ENCODE measurements at regions not wholly inside any gene's neighbourhood (a gene's known extent, or its start where the extent isn't known, plus 50 kb on each side); places are given as distances from the start of the nearest gene placed in this dataset.
A peak's percentile ranks its signal among the peaks of the same experiment; 100 is the strongest.

DNA sequence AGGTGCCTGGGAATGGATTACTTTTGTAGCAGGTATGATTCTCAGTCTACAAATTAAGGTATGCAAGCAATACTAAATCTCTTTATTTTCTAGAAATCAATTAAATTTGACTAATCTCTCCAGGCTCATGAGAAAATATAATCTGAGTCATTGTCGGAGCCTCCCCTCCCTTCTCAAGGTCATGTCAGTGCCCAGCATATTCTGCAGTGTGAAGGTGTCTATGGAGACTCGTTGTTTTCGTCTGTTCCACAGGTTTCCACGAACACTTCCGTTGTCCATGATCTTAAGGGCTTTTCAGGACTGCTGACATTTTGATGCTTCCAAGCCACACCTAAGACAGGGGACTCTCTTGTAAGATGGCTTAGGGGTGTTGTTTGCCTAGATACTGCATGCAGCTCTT is 56.6 kb upstream of the SCOC start:
- DNase-seq, result no peak

DNA sequence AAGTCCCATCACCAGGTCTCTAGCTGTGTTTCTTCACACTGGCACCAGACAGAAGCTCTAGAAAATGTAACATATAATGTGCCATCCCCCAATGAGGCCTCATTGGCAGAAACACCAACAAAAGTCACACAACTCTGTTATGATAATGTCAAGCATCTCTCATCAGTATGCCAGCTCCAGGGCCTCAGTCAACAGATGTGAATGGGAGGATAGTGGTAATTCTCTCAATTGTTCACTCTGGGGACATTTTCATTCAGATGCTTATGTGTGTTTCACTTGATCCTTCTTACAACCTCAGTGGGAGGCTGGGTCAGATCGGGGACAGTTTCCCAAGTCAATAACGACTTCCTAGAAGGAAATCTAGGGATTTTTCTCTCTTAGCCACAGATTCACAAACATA is 57.5 kb upstream of the SCOC start:
- no peak for DNase-seq

DNA sequence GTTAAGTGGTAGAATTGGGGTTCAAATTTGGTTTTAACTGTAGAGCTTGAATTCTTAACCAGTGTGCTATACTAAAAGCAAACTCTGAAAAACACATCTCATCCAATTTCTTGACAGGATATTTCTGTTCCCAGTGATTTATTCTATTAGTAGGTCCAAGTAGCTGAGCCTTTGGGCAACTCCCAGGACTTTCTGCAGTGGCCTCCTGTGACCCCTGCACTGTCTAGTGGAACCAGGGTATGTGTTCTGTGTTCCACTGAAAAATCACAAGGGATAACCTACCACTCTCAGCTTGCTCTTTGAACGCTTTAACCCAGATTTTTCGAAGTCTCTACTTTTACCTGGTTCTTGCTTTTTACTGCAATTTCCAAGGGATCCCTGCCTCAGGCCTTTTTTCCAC is 58.0 kb upstream of the SCOC start:
- no peak for DNase-seq

DNA sequence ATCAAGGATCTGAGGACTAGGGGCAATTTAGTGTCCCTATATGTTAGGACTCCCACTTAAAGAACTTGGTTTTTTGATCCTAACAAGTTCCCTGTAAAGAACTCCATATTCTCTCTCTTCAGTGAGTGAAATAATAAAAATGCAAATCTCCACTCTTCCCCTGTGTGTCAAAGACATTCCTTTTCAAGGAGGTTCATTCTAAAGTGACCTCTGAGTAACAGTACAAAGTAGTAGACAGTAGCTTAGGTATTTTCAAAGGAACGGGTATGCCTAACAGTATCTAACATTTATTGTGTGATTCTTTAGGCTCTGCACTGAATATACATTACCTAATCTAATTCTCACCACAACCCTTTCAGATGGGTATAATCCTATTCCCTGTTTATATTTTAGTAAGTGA is 58.4 kb upstream of the SCOC start:
- no peak for DNase-seq

DNA sequence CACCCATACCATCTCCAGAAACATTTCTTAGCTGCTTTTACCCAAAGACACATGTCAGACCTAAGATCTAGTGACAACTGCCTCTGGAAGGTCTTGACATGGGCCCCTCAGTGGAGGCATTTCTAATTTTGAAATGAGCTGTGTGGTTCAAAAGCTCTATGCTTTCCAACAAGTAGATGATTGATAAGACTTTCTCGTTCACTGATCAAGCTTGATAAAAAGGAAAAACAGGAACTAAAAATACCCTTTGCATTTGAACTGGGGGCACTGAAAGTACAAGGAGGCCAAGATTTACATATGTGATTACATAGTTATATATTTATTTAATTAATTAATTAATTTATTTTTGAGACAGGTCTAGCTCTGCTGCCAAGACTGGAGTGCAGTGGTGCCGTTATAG is 61.3 kb upstream of the SCOC start:
- no peak for DNase-seq

DNA sequence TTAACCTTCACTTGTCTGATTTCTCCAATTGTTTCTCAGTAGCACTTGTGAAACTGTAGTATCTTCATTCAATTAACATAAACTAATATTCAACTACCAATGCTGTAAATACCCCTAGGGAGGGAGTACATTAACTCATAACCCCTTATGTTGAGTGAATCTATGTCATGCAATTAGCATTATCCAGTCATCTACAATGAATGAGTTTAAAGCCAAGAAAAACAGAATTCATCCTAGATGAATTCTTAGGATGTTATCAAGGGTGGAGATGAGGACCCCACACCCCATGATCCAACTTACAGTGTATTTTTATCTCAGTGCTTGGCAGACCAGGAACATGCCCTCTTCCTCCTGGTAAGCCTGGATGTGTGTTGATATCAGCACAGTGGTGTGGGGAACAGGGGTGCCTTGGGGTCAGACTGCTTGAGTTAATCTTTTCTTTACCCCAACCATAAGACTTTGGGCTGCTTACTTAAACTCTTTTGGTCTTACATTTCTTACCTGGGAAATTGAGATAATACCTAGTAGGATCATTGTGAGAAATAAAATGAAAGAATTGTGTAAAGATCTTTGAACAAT is 62.1 kb upstream of the SCOC start:
- no peak for DNase-seq

DNA sequence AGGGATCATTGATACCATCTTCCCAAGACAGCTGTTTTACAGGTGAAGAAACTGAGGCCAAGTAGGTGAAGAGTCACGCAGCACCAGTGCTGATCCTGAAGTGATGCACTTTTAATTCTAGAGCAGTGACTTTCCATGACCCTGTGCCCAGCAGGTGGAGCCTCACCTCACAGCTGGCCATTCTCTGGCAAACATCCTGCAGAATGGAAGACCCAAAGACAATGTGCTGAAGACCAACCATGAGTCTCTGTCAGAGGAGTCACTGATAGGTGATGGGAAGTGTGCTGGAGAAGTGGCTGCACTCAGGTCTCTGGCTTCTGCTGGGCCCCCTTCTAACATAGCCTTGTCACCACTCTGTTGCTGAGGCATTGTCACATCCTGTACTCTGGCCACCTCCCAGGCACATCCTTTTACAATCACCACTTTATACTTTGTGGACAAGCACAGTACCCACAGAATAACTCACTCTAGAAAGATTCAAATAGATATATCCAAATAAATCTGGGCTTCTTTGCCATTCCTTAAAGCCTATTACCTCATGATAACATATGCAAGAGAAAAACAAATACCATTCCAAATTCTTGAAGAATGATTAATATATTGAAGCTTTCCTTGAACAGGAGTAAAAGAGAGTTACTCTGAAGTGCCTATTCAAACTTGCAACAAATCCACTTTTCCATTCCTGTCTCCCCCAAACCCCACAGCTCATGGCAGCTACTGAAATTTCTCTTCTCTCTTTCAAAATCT is 64.1 kb upstream of the SCOC start:
- no peak for DNase-seq

DNA sequence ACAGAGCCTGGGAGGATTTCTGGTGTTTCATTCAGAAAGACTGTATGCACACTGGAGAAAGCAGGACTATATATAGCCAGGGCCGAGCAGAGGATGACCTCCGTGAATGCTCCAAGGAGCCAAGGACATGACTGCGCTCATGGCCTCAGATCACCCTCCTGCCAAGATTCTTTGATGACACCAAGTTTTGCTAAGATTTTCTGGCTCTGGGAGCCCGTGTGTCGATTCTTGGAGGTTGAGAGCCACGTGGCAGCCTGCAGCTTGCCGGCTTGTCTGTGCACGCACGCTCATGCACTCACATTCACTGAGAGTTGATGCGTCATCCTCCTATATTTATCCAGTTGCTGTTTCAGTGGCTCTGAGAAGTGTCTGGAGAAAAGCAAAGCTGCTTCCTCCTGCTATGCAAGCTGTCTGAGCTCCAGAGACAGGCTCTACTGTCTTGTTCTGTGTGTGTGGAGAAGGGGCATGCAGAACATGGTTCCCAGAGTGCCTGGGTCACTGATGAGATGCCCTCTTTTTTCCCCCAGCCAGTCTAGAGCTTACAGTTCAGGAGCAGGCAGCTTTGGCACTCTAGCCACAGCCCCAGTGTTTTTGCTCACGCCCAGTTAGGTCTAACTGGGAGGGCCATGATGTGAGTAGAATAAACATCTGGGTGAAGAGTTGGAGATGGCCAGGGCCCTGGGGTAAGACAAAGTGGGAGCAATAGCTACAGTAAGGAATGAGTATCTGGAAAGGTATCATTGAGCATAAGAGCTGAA is 64.9 kb upstream of the SCOC start:
- DNase-seq, result no peak

DNA sequence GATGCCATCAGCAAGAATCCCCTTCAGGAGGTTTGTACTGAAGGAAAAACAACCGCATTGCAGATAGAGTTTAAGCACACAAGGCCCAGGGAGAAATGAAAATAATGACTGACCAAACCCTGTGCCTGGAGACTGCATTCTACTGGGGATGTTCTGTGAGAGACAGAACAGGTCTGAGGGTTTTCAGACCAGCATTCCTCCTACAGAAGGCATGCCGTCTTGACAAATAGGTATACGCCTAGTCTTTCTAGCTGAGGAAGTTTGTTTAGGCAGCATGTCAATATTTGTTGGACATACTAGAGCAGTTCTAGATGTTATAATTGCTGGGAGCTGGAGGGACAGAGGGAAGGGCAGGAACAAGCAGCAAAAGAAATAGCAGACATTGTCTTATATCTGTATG is 68.4 kb upstream of the SCOC start:
- DNase-seq, result no peak

DNA sequence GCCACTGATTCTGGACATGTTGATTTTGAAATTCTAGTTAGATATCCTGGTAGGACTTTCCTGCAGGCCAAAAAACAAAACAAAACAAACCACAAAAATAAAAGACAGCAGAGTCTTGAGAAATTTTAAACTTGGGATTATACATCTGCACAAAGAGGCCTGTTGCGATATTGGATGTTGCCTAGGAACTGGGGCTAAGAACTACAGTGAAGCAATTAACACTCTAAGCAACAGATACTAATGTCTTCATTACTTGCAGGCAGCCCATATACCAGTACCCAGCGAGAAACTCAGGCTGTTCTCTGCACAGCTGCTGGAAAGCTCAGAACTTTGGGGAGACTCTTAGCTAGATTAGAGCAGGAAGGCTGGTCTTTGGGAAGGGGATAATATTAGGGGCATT is 69.1 kb upstream of the SCOC start:
- no peak for DNase-seq

DNA sequence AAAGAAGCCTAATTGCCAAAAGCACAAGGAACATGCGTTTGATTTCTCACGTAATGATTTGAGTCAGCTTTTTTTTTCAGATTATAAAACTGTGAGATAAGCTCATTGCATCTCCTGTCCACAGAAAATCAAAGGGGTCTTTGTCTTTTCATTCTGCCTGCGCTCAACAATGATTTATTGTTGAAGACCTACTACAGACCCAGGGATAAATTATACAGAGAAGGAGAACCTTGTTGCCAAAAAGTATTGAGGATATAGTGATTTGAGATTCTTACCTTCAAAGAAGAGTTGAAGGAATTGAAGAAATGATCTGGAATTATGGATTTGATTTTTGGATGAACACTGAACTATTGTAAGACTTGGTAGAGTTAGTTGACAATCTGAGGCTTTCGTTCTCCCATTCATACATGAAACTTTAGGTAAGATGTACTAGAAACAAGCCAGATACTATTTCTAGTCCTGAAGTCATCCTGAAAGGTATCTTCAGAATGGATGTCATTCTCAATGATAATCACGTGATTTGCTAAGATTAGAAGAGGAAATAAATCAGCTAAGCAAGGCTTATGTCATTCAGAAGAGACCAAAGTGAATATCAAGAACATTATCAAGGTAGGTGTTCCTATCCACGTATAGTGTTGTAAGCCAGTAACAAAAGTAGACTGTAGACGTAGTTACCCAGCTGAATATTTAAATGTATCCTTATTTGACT is 71.1 kb upstream of the SCOC start:
- peak; percentile 93 for DNase-seq

DNA sequence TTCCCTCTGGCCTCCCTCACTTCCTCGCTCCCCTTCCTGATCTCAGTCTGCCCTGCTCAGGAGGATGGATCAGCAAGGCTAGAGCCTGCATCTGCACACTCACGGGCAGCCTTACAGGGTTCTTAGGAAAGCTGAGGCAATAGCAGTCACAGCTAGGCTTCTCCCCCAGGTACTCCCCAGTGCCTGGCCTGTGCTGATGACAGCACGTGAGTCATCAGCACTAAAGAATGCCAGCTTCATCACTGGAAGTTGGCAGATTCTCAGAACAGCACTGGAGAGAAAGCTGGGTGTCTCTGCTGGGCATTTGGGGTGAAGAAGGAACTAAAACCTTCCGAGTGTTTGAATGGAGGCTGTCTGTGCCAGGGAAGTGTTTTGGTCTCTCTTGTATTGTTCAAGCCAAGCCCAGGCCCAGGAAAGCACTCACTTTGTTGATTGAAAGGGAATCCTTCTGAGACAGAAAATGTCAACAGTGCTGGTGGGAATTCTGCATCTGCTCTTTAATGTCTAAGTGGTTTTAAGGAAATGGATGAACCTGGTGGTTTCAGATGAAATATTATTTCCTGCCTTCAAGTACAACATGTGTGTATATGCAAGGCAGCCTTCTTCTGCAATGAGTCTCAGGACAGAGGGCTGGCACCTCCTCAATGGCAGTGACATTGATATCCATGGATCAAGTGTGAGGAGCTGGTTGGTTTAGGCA is 73.0 kb upstream of the SCOC start:
- no peak for DNase-seq

DNA sequence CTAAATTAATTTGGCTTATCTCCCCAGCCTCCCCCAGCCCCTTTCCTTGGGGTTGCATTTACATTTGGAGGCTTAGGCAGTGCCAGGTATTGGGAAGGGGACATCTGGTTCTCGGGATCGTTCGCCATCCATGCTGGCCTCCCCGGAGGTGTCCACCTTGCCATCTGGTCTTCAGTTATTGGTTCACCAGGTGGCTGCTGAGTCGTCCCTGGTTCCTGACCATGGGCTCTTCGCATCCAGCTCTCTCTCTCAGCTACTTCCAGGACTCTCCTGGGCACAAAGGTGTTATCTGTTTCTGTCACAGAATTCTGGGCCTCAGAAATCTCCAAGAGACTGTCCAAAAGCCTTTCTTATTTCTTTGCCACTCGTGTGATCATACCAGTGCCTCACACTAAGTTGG is 75.4 kb upstream of the SCOC start:
- DNase-seq, result no peak

DNA sequence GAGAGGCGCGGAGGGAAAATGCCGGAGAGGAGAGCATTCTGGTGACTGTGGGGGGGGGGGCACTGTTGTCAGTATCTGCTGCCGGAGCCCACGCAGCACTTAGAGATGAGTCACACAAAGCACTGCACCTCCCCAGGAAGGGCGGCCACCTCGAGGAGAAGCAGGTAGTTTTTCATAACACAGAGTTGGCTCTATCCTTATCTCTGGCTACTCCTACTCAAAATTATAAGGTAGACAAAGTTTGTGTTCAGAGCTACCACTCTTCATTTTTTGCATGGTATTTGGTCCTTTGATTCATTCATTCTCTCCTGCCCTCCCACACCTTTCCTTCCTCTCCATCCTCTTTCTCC is 76.2 kb upstream of the SCOC start:
- no peak for DNase-seq

DNA sequence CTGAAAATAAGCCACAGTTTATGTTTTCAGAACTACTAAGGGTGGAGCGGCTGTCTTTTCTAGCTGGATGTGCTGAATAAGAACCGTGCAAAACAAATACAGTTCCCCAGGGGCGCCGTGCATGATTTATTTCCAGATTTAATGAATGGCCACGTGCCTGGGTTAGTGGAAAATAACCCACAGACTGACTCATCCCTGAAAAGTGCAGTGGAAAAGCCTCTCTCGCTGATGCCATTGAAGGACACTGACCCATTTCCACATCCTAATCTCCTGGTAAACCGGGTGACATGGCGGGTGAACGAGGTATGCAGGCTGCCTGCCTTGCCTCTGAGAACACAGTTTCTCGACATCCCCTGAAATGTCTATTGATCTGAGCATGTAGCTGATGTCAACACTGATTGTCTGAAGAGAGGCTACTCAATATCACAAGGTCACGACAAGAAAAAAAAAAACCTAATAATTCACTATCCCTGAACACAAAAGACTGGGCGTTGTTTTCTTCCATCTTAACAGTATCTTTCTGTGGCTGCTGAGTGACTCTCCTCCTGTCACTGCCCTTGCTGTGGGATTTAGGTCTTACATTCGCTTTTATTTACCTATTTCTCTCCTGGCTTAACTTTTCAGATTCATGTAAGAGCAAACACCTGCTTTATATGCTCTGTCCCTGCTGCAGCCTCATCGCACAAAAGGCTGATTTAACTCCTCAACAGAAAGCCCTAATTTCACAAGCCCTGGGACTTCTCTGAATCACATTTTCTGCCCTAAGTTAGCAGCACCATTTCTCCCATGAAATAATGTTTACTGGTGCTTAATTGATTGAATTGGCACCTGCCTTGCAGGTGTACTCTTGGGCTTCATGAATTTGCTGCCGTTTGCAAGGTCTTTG is 76.9 kb upstream of the SCOC start:
- peak; percentile 49 for DNase-seq

DNA sequence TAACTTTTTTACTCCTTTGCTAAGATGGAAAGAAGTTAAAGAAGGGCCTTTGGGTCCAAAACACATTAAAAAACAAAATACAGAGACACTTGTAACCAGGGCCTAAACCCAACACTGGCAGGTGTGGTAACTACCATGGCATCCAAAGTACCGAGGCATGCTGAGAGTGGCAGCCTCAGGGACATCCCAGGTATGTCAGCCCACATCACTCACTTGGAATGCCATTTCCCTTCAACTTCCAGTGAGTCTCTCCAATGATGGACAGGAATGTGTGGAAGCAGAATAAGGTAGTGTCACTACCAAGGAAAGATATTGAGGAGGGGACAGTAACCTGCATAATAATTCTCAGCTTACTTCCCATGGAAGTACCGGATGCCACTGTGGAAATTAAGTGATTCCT is 79.5 kb upstream of the SCOC start:
- DNase-seq, result no peak

DNA sequence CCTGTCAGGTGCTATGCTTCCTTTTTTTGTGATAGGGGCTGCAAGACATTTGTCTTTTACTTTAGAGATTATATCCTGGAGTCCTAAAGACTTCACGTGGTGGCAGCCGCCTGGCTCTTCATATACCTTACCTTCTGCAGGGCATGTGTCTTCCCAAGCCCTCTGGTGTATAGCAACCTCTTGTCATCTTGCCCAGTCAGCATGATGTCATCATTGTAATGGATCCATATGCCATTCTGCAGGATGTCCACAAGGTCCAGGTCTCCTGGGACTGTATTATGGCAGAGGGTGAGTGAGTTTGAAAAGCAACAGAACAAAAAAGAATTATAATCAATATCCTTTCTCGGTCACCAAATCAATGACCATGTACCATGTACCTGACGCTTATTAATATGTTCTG is 82.2 kb upstream of the SCOC start:
- no peak for DNase-seq

DNA sequence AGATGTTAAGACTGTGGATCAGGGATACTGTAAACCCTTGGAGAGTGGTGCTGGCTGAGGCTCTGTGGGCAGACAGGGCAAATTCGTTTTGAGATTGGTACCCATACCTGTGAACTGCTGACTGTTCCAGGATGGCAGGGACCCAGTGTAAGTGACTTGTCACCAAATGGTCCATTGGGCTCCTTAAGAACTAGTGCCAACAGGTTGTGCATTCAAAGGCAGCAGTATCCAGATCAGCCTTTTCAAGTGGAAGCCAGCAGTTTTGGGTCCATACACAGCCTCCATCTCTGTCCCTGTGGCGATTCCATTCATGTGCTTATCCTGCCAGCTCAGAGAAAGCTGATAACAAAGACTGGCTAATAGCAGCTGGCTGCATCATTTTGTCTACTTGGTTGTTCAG is 84.0 kb upstream of the SCOC start:
- DNase-seq, result no peak

DNA sequence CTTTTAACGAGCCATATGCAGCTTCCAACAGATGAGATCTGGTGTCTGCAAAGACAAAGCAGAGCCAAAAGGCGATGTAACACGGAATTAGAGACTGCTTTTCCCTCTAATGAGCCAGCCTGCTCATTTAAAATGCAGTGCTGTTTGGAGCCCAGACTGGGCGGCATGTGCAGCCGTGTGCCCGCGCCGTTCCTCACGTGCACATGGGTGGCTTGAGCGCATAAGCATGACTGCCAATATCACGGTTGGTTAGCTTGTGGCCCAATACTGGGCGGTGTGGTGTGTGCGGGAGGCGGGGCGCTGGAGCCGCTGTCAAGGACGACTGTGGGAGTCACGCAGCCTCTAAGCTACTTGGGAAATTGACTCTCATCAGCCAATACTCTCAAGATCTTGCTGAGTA is 87.0 kb upstream of the SCOC start:
- DNase-seq, result no peak

DNA sequence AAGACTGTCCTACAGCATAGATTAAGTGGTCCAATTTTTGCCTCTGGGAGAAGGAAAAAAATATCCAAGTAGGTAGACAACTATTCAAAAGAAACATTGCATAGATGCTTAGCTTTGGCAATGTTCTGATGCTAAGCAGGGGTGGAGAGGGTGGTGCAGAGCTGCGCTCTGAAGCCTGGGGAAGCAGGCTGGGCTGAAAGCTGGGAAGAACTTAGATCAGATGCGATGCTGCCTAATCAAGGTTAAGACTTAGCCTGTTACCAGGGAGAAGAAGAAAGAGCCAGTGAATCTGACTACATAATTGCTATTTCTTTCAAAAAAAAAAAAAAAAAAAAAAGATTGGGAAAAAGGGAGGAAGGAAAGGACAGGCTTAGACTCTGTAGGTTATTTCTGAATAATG is 89.0 kb upstream of the SCOC start:
- DNase-seq, result no peak

DNA sequence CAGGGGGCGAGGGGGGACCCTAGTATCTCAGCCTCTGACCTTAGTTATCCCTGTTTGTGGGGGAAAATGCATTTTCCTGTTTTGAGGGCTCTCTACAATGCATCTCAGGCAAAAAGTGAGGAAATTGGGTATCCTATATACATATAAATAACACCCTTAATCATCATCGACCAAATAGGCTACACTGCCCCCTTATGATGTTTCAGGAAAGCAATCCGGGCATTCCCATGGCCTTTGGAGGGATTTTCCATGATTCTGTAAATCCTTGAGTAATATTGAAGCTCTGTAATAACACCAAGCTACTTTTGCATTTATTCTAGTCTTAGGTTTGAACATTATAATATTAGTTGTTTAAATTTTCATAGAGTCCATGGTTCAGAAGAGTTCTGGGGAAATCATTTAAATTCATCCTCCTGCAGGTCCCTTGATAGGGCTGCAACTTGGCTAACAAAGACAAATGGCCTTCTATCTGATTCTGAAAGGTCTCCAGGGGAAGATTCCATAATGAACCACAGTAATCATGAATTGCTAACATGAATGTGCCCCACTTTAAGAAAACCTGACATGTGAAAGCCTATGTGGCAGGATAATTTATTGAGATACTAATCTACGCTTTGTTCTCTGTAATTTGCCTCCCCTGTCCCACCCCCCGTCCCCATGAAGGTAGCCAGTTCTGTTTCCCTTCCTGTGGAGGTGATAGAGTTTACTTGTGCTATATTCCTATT is 91.5 kb upstream of the SCOC start:
- DNase-seq, result no peak

DNA sequence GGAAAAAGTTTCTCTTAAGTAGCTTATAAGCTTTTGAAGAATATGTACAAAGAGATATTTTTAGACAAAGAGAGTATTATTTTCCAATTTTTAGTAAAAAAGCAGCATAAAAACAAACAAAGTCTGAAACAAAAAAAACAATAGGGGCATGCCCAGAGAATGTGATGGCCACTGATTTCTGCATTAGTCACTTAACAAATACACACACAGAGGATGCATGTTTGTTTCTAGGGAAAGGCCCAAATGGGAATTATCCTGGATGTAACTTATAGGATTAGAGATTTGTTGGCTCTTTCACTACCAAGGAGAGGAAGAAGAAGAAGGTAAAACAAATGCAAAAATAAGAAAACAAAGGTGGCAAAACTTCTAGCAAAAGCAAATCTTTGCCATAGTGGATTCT is 95.9 kb upstream of the SCOC start:
- no peak for DNase-seq

Measured in NCI-H526 treated with DMSO at 0.1 percent for 48 hours (cell line).